Esophagus muscularis mucosa (tissue), 4 donors: ENCODE measurements at regions not wholly inside any gene's neighbourhood (a gene's known extent, or its start where the extent isn't known, plus 50 kb on each side); places are given as distances from the start of the nearest gene placed in this dataset.

Experiments
- EP300 ChIP-seq: sonication (generic); formaldehyde crosslinking; IDR thresholded peaks from one replicate; pipeline ENCODE4 v1.6.1; 2017; ENCODE audit warnings: antibody characterized with exemption
- POLR2A ChIP-seq: fragments of 450-650 bp; IDR thresholded peaks from one replicate; pipeline ENCODE4 v1.6.1; 2017; ENCODE audit warnings: antibody characterized with exemption, moderate library complexity, mild to moderate bottlenecking, low read depth
- TF ChIP-seq, protein P1 (sequence below), 3 experiments: fragments of 200-600 bp in 2 of 3; fragments of 450-650 bp in 1 of 3; sonication (generic) in 2 of 3; IDR thresholded peaks; one replicate each; pipeline ENCODE4 v1.5.1; 2017 to 2019; ENCODE audit warnings: antibody characterized with exemption in 3 of 3, mild to moderate bottlenecking in 2 of 3, moderate library complexity in 1 of 3

GRCh38 chr5:106451998-106452397 lies 1218.7 kb downstream of the EFNA5 start:
- TF ChIP-seq, protein P1, sequence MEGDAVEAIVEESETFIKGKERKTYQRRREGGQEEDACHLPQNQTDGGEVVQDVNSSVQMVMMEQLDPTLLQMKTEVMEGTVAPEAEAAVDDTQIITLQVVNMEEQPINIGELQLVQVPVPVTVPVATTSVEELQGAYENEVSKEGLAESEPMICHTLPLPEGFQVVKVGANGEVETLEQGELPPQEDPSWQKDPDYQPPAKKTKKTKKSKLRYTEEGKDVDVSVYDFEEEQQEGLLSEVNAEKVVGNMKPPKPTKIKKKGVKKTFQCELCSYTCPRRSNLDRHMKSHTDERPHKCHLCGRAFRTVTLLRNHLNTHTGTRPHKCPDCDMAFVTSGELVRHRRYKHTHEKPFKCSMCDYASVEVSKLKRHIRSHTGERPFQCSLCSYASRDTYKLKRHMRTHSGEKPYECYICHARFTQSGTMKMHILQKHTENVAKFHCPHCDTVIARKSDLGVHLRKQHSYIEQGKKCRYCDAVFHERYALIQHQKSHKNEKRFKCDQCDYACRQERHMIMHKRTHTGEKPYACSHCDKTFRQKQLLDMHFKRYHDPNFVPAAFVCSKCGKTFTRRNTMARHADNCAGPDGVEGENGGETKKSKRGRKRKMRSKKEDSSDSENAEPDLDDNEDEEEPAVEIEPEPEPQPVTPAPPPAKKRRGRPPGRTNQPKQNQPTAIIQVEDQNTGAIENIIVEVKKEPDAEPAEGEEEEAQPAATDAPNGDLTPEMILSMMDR (IDR thresholded peaks at IDR 0.05) = no peak
- TF ChIP-seq POLR2A (no peak), EP300 (no peak)
